SU-DHL-6 (cell line): ENCODE measurements at regions not wholly inside any gene's neighbourhood (a gene's known extent, or its start where the extent isn't known, plus 50 kb on each side); places are given as distances from the start of the nearest gene placed in this dataset.

Experiments used
- H2AFZ ChIP-seq: fragments of 200-600 bp; sonication (generic); 2 replicates; pipeline ENCODE4 v1.6.1; 2014; ENCODE audit warnings: low read depth, mild to moderate bottlenecking, moderate library complexity, mixed read lengths, antibody characterized with exemption, low read length; ENCODE audit not compliant: severe bottlenecking
- H3F3A ChIP-seq: fragments of 200-600 bp; shearing (Covaris generic); 2 replicates; pipeline ENCODE4 v1.6.0; 2016; ENCODE audit warnings: antibody characterized with exemption, mild to moderate bottlenecking; ENCODE audit not compliant: insufficient read depth
- H3K27ac ChIP-seq: fragments of 200-600 bp; sonication (generic); 2 replicates; pipeline ENCODE4 v1.5.1; 2016; ENCODE audit warnings: low read depth, mild to moderate bottlenecking, low read length, moderate library complexity, mixed read lengths
- H3K27me3 ChIP-seq: fragments of 200-600 bp; sonication (generic), shearing (Covaris generic); 2 replicates; pipeline ENCODE4 v1.6.0; 2014; ENCODE audit warnings: mild to moderate bottlenecking, low read length
- H3K36me3 ChIP-seq: fragments of 200-600 bp; sonication (generic); 2 replicates; pipeline ENCODE4 v1.6.1; 2014; ENCODE audit warnings: mild to moderate bottlenecking, low read length, mixed read lengths
- H3K4me2 ChIP-seq: fragments of 300-600, 200-600 bp; shearing (Covaris generic), sonication (generic); 2 replicates; pipeline ENCODE4 v1.6.0; 2014; ENCODE audit warnings: low read length, low read depth, mild to moderate bottlenecking; ENCODE audit not compliant: poor library complexity, severe bottlenecking
- H3K4me3 ChIP-seq: fragments of 200-600 bp; sonication (generic); 2 replicates; pipeline ENCODE4 v1.5.1; 2014; ENCODE audit warnings: antibody characterized with exemption, low read length, mild to moderate bottlenecking, mixed read lengths; ENCODE audit not compliant: insufficient read depth, poor library complexity, severe bottlenecking
- H3K79me2 ChIP-seq: fragments of 200-600 bp; sonication (generic); 2 replicates; pipeline ENCODE4 v1.6.1; 2014; ENCODE audit warnings: mild to moderate bottlenecking, low read length, moderate library complexity; ENCODE audit not compliant: insufficient read depth
- H3K9ac ChIP-seq: fragments of 200-600 bp; sonication (generic); 2 replicates; pipeline ENCODE4 v1.7.0; 2014; ENCODE audit warnings: mild to moderate bottlenecking, low read length
- H3K9me2 ChIP-seq: fragments of 200-600 bp; sonication (generic); replicated peaks from 2 replicates; pipeline ENCODE4 v1.6.1; 2014; ENCODE audit warnings: low read length; ENCODE audit not compliant: insufficient read depth
- H3K9me3 ChIP-seq: fragments of 200-600 bp; sonication (generic); 2 replicates; pipeline ENCODE4 v1.6.1; 2014; ENCODE audit warnings: low read length, mixed read lengths; ENCODE audit not compliant: insufficient read depth
- H4K20me1 ChIP-seq: fragments of 200-600 bp; sonication (generic); 2 replicates; pipeline ENCODE4 v1.6.1; 2014; ENCODE audit warnings: low read depth, mild to moderate bottlenecking, antibody characterized with exemption, low read length, moderate library complexity, mixed read lengths
- EZH2phosphoT487 ChIP-seq: fragments of 200-600 bp; sonication (generic), shearing (Covaris generic); conservative IDR thresholded peaks from 2 replicates; pipeline ENCODE4 v1.6.1; 2018; ENCODE audit warnings: mild to moderate bottlenecking, antibody characterized with exemption, low read length, moderate library complexity, mixed read lengths
- TF ChIP-seq, protein P1 (sequence below): fragments of 200-600 bp; sonication (generic); IDR thresholded peaks from one replicate; pipeline ENCODE4 v1.5.1; 2017; ENCODE audit warnings: antibody characterized with exemption, mild to moderate bottlenecking, low read length, moderate library complexity; ENCODE audit not compliant: insufficient read depth, poor library complexity, severe bottlenecking

DNA sequence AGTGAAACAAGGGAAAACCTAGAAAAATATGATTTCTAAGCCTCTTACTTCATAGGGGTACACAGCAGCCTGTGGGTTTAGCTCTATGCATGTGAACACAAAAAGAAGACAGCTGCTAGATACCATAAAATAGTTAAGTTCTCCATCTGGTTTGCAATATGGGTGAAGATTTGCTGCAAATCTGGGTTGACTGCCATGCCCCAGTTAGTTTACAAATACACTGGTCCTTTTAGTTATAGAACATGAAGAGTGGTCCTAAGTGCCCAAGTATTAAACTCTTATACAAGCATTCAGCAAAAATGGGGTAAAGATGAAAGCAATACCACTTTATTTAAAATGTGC lies 176.1 kb downstream of the AEBP2 start:
- Histone ChIP-seq H4K20me1 (no peaks in the 10 kb centered on the region), H3K9me3 (no peaks in the 10 kb centered on the region), H3K4me3 (no peak overlapping the region), H3K4me2 (no peak overlapping the region), H3K27me3 (no peaks in the 10 kb centered on the region), H3F3A (no peaks in the 10 kb centered on the region), H3K27ac (no peak overlapping the region), H3K9me2 (no peaks in the 10 kb centered on the region), H3K36me3 (no peaks in the 10 kb centered on the region), H2AFZ (no peak overlapping the region), H3K9ac (no peak overlapping the region), H3K79me2 (no peaks in the 10 kb centered on the region)
- TF ChIP-seq, protein P1, sequence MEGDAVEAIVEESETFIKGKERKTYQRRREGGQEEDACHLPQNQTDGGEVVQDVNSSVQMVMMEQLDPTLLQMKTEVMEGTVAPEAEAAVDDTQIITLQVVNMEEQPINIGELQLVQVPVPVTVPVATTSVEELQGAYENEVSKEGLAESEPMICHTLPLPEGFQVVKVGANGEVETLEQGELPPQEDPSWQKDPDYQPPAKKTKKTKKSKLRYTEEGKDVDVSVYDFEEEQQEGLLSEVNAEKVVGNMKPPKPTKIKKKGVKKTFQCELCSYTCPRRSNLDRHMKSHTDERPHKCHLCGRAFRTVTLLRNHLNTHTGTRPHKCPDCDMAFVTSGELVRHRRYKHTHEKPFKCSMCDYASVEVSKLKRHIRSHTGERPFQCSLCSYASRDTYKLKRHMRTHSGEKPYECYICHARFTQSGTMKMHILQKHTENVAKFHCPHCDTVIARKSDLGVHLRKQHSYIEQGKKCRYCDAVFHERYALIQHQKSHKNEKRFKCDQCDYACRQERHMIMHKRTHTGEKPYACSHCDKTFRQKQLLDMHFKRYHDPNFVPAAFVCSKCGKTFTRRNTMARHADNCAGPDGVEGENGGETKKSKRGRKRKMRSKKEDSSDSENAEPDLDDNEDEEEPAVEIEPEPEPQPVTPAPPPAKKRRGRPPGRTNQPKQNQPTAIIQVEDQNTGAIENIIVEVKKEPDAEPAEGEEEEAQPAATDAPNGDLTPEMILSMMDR = no peak
- no peak for TF ChIP-seq EZH2phosphoT487

DNA sequence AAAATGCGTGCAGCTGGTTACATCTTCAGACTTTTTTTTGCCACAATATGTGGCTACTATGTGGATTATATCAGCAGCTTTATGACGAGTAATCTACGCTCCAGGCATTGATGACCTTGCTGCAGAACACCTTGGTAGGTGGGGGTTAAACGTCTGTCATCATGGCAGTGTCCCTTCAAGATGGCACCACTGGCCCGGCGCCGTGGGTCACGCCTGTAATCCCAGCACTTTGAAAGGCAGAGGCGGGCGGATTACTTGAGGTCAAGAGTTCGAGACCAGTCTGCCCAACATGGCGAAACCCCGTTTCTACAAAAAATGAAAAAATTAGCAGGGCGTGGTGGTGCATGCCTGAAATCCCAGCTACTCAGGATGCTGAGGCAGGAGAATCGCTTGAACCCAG lies 177.5 kb downstream of the AEBP2 start:
- Histone ChIP-seq H3K79me2 (no peaks in the 10 kb centered on the region), H3K9ac (no peak overlapping the region), H3F3A (no peaks in the 10 kb centered on the region), H3K9me2 (no peaks in the 10 kb centered on the region), H3K36me3 (no peaks in the 10 kb centered on the region), H4K20me1 (no peaks in the 10 kb centered on the region), H3K27me3 (no peaks in the 10 kb centered on the region), H3K9me3 (no peaks in the 10 kb centered on the region), H3K4me3 (no peak overlapping the region), H3K27ac (no peak overlapping the region), H3K4me2 (no peak overlapping the region), H2AFZ (no peak overlapping the region)
- TF ChIP-seq, protein P1 = no peak
- TF ChIP-seq EZH2phosphoT487 = no peak

DNA sequence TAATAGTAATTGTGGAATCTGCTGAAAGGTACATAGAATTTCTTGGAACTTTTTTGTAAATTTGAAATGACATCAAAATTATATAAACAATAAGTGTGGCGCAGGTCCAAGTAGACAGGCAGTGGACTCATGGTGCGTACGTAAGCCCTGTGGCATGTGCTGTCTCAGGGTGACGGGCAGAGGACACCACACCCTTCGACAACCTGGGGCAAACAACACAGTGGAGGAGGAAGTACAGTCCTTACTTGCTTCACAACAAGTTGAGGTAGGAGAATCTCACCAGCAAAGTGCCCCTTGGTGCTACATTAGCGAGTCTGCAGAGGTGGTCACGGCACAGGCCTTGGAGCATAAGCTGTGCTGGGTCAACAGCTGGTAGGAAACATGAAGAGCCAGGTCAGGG lies 180.9 kb downstream of the AEBP2 start:
- no peaks in the 10 kb centered on the region for H3K36me3 ChIP-seq
- no peaks in the 10 kb centered on the region for H3K9me2 ChIP-seq
- no peak overlapping the region for H2AFZ ChIP-seq
- no peak overlapping the region for H3K4me3 ChIP-seq
- H3K27ac ChIP-seq = no peak overlapping the region
- H3K27me3 ChIP-seq = no peaks in the 10 kb centered on the region
- TF ChIP-seq, protein P1 = no peak
- no peak for TF ChIP-seq EZH2phosphoT487
- H4K20me1 ChIP-seq = no peaks in the 10 kb centered on the region
- H3K9me3 ChIP-seq = no peaks in the 10 kb centered on the region
- H3F3A ChIP-seq = no peaks in the 10 kb centered on the region
- H3K79me2 ChIP-seq = no peaks in the 10 kb centered on the region
- no peak overlapping the region for H3K9ac ChIP-seq
- H3K4me2 ChIP-seq = no peak overlapping the region
